Stomach (tissue), 4 donors: ENCODE measurements at regions not wholly inside any gene's neighbourhood (a gene's known extent, or its start where the extent isn't known, plus 50 kb on each side); places are given as distances from the start of the nearest gene placed in this dataset.

ENCODE experiments used
- CTCF ChIP-seq, 7 experiments: fragments of 450-650 bp in 4 of 7; fragments of 200-600 bp in 3 of 7; sonication (generic) in 3 of 7; IDR thresholded peaks; one replicate each; pipeline ENCODE4 v1.5.1; 2016 to 2019; ENCODE audit warnings: antibody characterized with exemption in 7 of 7, control low read depth in 2 of 7, mild to moderate bottlenecking in 1 of 7
- POLR2A ChIP-seq, 4 donors: fragments of 450-650 bp; IDR thresholded peaks; one replicate each; pipeline ENCODE4 v1.6.1; 2016; ENCODE audit warnings: antibody characterized with exemption in 4 of 4, control low read depth in 2 of 4, mild to moderate bottlenecking in 1 of 4, moderate library complexity in 1 of 4

- TF ChIP-seq CTCF (IDR thresholded peaks at IDR 0.05) (no peak), POLR2A (IDR thresholded peaks at IDR 0.05) (no peak)
Measured at GRCh38 chr18:24602201-24602600, 141.8 kb downstream of the HRH4 start.
